HAP-1 (cell line): ENCODE measurements at regions not wholly inside any gene's neighbourhood (a gene's known extent, or its start where the extent isn't known, plus 50 kb on each side); places are given as distances from the start of the nearest gene placed in this dataset.
"Not testable (repeated sequence)": the region's sequence is repeated elsewhere in the genome, so short reads cannot be mapped to it uniquely, and the experiment has no call there.

Experiments used
- DNase-seq, 2 experiments: peaks; one replicate each; pipeline ENCODE4 v3.0.0-alpha.2; 2016 to 2020; ENCODE audit warnings: low spot score in 2 of 2
- H3K27me3 ChIP-seq: fragments of 250-450 bp; sonication (Bioruptor Pico); 2 replicates; pipeline ENCODE4 v1.5.1; 2020; ENCODE audit warnings: low read depth, mild to moderate bottlenecking, moderate library complexity
- H3K36me3 ChIP-seq: fragments of 250-450 bp; sonication (Bioruptor Pico); replicated peaks from 2 replicates; pipeline ENCODE4 v1.5.1; 2020; ENCODE audit warnings: mild to moderate bottlenecking
- H3K4me1 ChIP-seq: fragments of 250-450 bp; sonication (Bioruptor Pico); 2 replicates; pipeline ENCODE4 v1.5.1; 2020; ENCODE audit warnings: mild to moderate bottlenecking
- H3K4me3 ChIP-seq: fragments of 250-450 bp; sonication (Bioruptor Pico); 2 replicates; pipeline ENCODE4 v1.5.1; 2020; ENCODE audit warnings: mild to moderate bottlenecking, moderate library complexity
- H3K9me3 ChIP-seq: fragments of 250-450 bp; sonication (Bioruptor Pico); 2 replicates; pipeline ENCODE4 v1.5.1; 2020; ENCODE audit warnings: mild to moderate bottlenecking, moderate library complexity
- in situ Hi-C: fragments of 300-500 bp; cut with MboI; formaldehyde crosslinking; loops from 3 replicates; pipeline ENCODE4 v1.14.3; 2020; ENCODE audit warnings: low sequenced_read_pairs, inconsistent platforms, mixed read lengths

GRCh38 chr2:76697439-76697838 lies 824.7 kb downstream of the LRRTM4 start:
- H3K27me3 ChIP-seq, H3K4me1 ChIP-seq, H3K9me3 ChIP-seq, DNase-seq, H3K36me3 ChIP-seq, in situ Hi-C loops, H3K4me3 ChIP-seq: not testable (repeated sequence)

- in situ Hi-C loops = no loop called here
- Histone ChIP-seq H3K36me3 (no peaks in the 10 kb centered on the region), H3K4me3 (no peak overlapping the region), H3K9me3 (no peaks in the 10 kb centered on the region), H3K4me1 (no peaks in the 10 kb centered on the region), H3K27me3 (no peaks in the 10 kb centered on the region)
- no peak for DNase-seq
Observed at GRCh38 chr2:76692908-76693307, 829.3 kb downstream of the LRRTM4 start.

GRCh38 chr2:76688732-76689131 lies 833.4 kb downstream of the LRRTM4 start:
- in situ Hi-C loops = no loop called here
- H3K36me3 ChIP-seq = no peaks in the 10 kb centered on the region
- no peak overlapping the region for H3K4me3 ChIP-seq
- DNase-seq = no peak
- H3K9me3 ChIP-seq = no peaks in the 10 kb centered on the region
- H3K4me1 ChIP-seq = no peaks in the 10 kb centered on the region
- no peaks in the 10 kb centered on the region for H3K27me3 ChIP-seq

- Histone ChIP-seq H3K9me3 (no peaks in the 10 kb centered on the region), H3K36me3 (no peaks in the 10 kb centered on the region), H3K4me1 (no peaks in the 10 kb centered on the region), H3K27me3 (no peaks in the 10 kb centered on the region), H3K4me3 (no peak overlapping the region)
- no peak for DNase-seq
- in situ Hi-C loops = no loop called here
Observed at GRCh38 chr2:76687923-76688322, 834.3 kb downstream of the LRRTM4 start.

GRCh38 chr2:76684756-76685155 lies 837.4 kb downstream of the LRRTM4 start:
- no peak for DNase-seq
- no peaks in the 10 kb centered on the region for H3K27me3 ChIP-seq
- H3K4me3 ChIP-seq = no peak overlapping the region
- H3K4me1 ChIP-seq = no peaks in the 10 kb centered on the region
- in situ Hi-C loops = no loop called here
- no peaks in the 10 kb centered on the region for H3K36me3 ChIP-seq
- H3K9me3 ChIP-seq = no peaks in the 10 kb centered on the region

GRCh38 chr2:76679025-76679396 lies 843.2 kb downstream of the LRRTM4 start:
- Histone ChIP-seq H3K4me3 (no peak overlapping the region), H3K9me3 (no peaks in the 10 kb centered on the region), H3K27me3 (no peaks in the 10 kb centered on the region), H3K36me3 (no peaks in the 10 kb centered on the region), H3K4me1 (no peaks in the 10 kb centered on the region)
- DNase-seq = no peak
- in situ Hi-C loops = no loop called here

GRCh38 chr2:76678383-76679024 lies 843.7 kb downstream of the LRRTM4 start:
- no peaks in the 10 kb centered on the region for H3K27me3 ChIP-seq
- no peak overlapping the region for H3K4me3 ChIP-seq
- no peak for DNase-seq
- in situ Hi-C loops = no loop called here
- no peaks in the 10 kb centered on the region for H3K4me1 ChIP-seq
- no peaks in the 10 kb centered on the region for H3K36me3 ChIP-seq
- no peaks in the 10 kb centered on the region for H3K9me3 ChIP-seq

GRCh38 chr2:76675212-76675611 lies 847.0 kb downstream of the LRRTM4 start:
- Histone ChIP-seq H3K27me3 (no peaks in the 10 kb centered on the region), H3K4me1 (no peaks in the 10 kb centered on the region), H3K36me3 (no peaks in the 10 kb centered on the region), H3K9me3 (no peaks in the 10 kb centered on the region), H3K4me3 (no peak overlapping the region)
- no peak for DNase-seq
- in situ Hi-C loops = no loop called here

- Histone ChIP-seq H3K4me3 (no peak overlapping the region), H3K4me1 (no peaks in the 10 kb centered on the region), H3K36me3 (no peaks in the 10 kb centered on the region), H3K27me3 (no peaks in the 10 kb centered on the region), H3K9me3 (no peaks in the 10 kb centered on the region)
- no peak for DNase-seq
- in situ Hi-C loops = no loop called here
Observed at GRCh38 chr2:76672798-76673197, 849.4 kb downstream of the LRRTM4 start.

- Histone ChIP-seq H3K36me3 (no peaks in the 10 kb centered on the region), H3K4me1 (no peaks in the 10 kb centered on the region), H3K9me3 (no peaks in the 10 kb centered on the region), H3K4me3 (no peak overlapping the region), H3K27me3 (no peaks in the 10 kb centered on the region)
- in situ Hi-C loops = no loop called here
- no peak for DNase-seq
Observed at GRCh38 chr2:76669966-76670465, 852.2 kb downstream of the LRRTM4 start.

- no peaks in the 10 kb centered on the region for H3K27me3 ChIP-seq
- H3K4me3 ChIP-seq = no peak overlapping the region
- no peaks in the 10 kb centered on the region for H3K9me3 ChIP-seq
- no peak for DNase-seq
- in situ Hi-C loops = no loop called here
- no peaks in the 10 kb centered on the region for H3K36me3 ChIP-seq
- no peaks in the 10 kb centered on the region for H3K4me1 ChIP-seq
Observed at GRCh38 chr2:76668279-76668678, 853.9 kb downstream of the LRRTM4 start.

- Histone ChIP-seq H3K9me3 (no peaks in the 10 kb centered on the region), H3K4me3 (no peak overlapping the region), H3K27me3 (no peaks in the 10 kb centered on the region), H3K36me3 (no peaks in the 10 kb centered on the region), H3K4me1 (no peaks in the 10 kb centered on the region)
- DNase-seq = no peak
- in situ Hi-C loops = no loop called here
Observed at GRCh38 chr2:76667821-76668271, 854.3 kb downstream of the LRRTM4 start.

GRCh38 chr2:76642129-76642528 lies 880.0 kb downstream of the LRRTM4 start:
- DNase-seq = no peak
- Histone ChIP-seq H3K4me3 (no peak overlapping the region), H3K27me3 (no peaks in the 10 kb centered on the region), H3K4me1 (no peaks in the 10 kb centered on the region), H3K9me3 (no peaks in the 10 kb centered on the region), H3K36me3 (no peaks in the 10 kb centered on the region)
- in situ Hi-C loops = no loop called here

GRCh38 chr2:76641506-76641905 lies 880.7 kb downstream of the LRRTM4 start:
- no peaks in the 10 kb centered on the region for H3K27me3 ChIP-seq
- H3K4me1 ChIP-seq = no peaks in the 10 kb centered on the region
- H3K9me3 ChIP-seq = no peaks in the 10 kb centered on the region
- no peak for DNase-seq
- H3K4me3 ChIP-seq = no peak overlapping the region
- in situ Hi-C loops = no loop called here
- no peaks in the 10 kb centered on the region for H3K36me3 ChIP-seq

- Histone ChIP-seq H3K27me3 (no peaks in the 10 kb centered on the region), H3K4me3 (no peak overlapping the region), H3K9me3 (no peaks in the 10 kb centered on the region), H3K36me3 (no peaks in the 10 kb centered on the region), H3K4me1 (no peaks in the 10 kb centered on the region)
- no peak for DNase-seq
- in situ Hi-C loops = no loop called here
Observed at GRCh38 chr2:76640905-76641304, 881.3 kb downstream of the LRRTM4 start.
